Hepatocyte (in vitro differentiated cells): ENCODE measurements at regions not wholly inside any gene's neighbourhood (a gene's known extent, or its start where the extent isn't known, plus 50 kb on each side); places are given as distances from the start of the nearest gene placed in this dataset.

Experiments used
- CTCF ChIP-seq: fragments of 200-600 bp; sonication (generic); IDR thresholded peaks from 2 replicates; pipeline ENCODE4 v1.5.1; 2016; ENCODE audit warnings: antibody characterized with exemption, mild to moderate bottlenecking; ENCODE audit not compliant: poor library complexity
- EZH2 ChIP-seq: fragments of 200-600 bp; sonication (generic); IDR thresholded peaks from 2 replicates; pipeline ENCODE4 v1.6.1; 2016; ENCODE audit warnings: antibody characterized with exemption, mild to moderate bottlenecking, borderline replicate concordance

- no peak for TF ChIP-seq CTCF
- TF ChIP-seq EZH2, result no peak
These were observed 65.6 kb upstream of the PCDH18 start for GRCh38 chr4:137597752-137598430.
